ENCODE measurements at regions not wholly inside any gene's neighbourhood (a gene's known extent, or its start where the extent isn't known, plus 50 kb on each side); places are given as distances from the start of the nearest gene placed in this dataset.

- no peak for TF ChIP-seq CTCF (IDR thresholded peaks at IDR 0.05; ENCODE audit: insufficient read depth in 1 of 2, low read depth in 1 of 2, low read length in 1 of 2, severe bottlenecking in 1 of 2, unreplicated experiment in 1 of 2)
- intact Hi-C loops (cut with micrococcal nuclease; ENCODE audit: unreplicated experiment): loop anchor here (10.0 kb wide), 1 partner anchor 185 kb away; no protein-coding TSS in a partner anchor
- H3K36me3 ChIP-seq (ENCODE audit: control insufficient read depth, insufficient read depth, low read length): no peaks in the 10 kb centered on the region
- Mint-ChIP-seq H3K4me3 (ENCODE audit: unreplicated experiment) (no peak overlapping the region), H3K9me3 (ENCODE audit: unreplicated experiment) (peaks cover 11% of the 10 kb centered on the region), H3K4me1 (ENCODE audit: low read depth, unreplicated experiment) (no peaks in the 10 kb centered on the region), H3K27me3 (ENCODE audit: insufficient read depth, unreplicated experiment) (no peaks in the 10 kb centered on the region), H3K36me3 (ENCODE audit: insufficient read depth, unreplicated experiment) (no peaks in the 10 kb centered on the region), H3K27ac (ENCODE audit: unreplicated experiment) (no peak overlapping the region)
- no peak overlapping the region for H3K4me3 ChIP-seq (ENCODE audit: low read depth, low read length)
- BruUV-seq (replicated peaks): no TSS peak
- no peak for DNase-seq
- ChIA-PET CTCF (interaction anchor here (0.7 kb wide), 1 partner anchor 521 kb away, joined by 3 read pairs; no protein-coding TSS in a partner anchor), POLR2A (no interaction called here)
- H3K9me3 ChIP-seq: no peaks in the 10 kb centered on the region; the same call in 1 of the 2 replicates
- H3K4me1 ChIP-seq: no peaks in the 10 kb centered on the region
- no peaks in the 10 kb centered on the region for H3K27me3 ChIP-seq (replicated peaks; ENCODE audit: control insufficient read depth, insufficient read depth, low read length)
Measured at GRCh38 chr9:96029722-96030530, 154.4 kb downstream of the ERCC6L2 start.

- Mint-ChIP-seq H3K27me3 (ENCODE audit: insufficient read depth, unreplicated experiment) (no peaks in the 10 kb centered on the region), H3K4me1 (ENCODE audit: low read depth, unreplicated experiment) (no peaks in the 10 kb centered on the region), H3K9me3 (ENCODE audit: unreplicated experiment) (peaks cover 11% of the 10 kb centered on the region), H3K4me3 (ENCODE audit: unreplicated experiment) (no peak overlapping the region), H3K27ac (ENCODE audit: unreplicated experiment) (no peak overlapping the region), H3K36me3 (ENCODE audit: insufficient read depth, unreplicated experiment) (no peaks in the 10 kb centered on the region)
- H3K36me3 ChIP-seq (ENCODE audit: control insufficient read depth, insufficient read depth, low read length): no peaks in the 10 kb centered on the region
- no peak for TF ChIP-seq CTCF (IDR thresholded peaks at IDR 0.05; ENCODE audit: insufficient read depth in 1 of 2, low read depth in 1 of 2, low read length in 1 of 2, severe bottlenecking in 1 of 2, unreplicated experiment in 1 of 2)
- no TSS peak for BruUV-seq (replicated peaks)
- H3K27me3 ChIP-seq (replicated peaks; ENCODE audit: control insufficient read depth, insufficient read depth, low read length): no peaks in the 10 kb centered on the region
- no peaks in the 10 kb centered on the region for H3K9me3 ChIP-seq
- POLR2A ChIA-PET: no interaction called here
- intact Hi-C loops (cut with micrococcal nuclease; ENCODE audit: unreplicated experiment): loop anchor here (10.0 kb wide), 1 partner anchor 187 kb away; no protein-coding TSS in a partner anchor
- no peaks in the 10 kb centered on the region for H3K4me1 ChIP-seq
- CTCF ChIA-PET: no interaction called here
- DNase-seq: no peak
- no peak overlapping the region for H3K4me3 ChIP-seq (ENCODE audit: low read depth, low read length)
Measured at GRCh38 chr9:96027251-96028131, 152.0 kb downstream of the ERCC6L2 start.

- Mint-ChIP-seq H3K27ac (ENCODE audit: unreplicated experiment) (no peak overlapping the region), H3K4me3 (ENCODE audit: unreplicated experiment) (no peak overlapping the region), H3K36me3 (ENCODE audit: insufficient read depth, unreplicated experiment) (no peaks in the 10 kb centered on the region), H3K4me1 (ENCODE audit: low read depth, unreplicated experiment) (no peaks in the 10 kb centered on the region), H3K9me3 (ENCODE audit: unreplicated experiment) (peaks cover 11% of the 10 kb centered on the region), H3K27me3 (ENCODE audit: insufficient read depth, unreplicated experiment) (no peaks in the 10 kb centered on the region)
- intact Hi-C loops (cut with micrococcal nuclease; ENCODE audit: unreplicated experiment): loop anchor here (10.0 kb wide), 1 partner anchor 188 kb away; no protein-coding TSS in a partner anchor
- Histone ChIP-seq H3K4me3 (ENCODE audit: low read depth, low read length) (no peak overlapping the region), H3K36me3 (ENCODE audit: control insufficient read depth, insufficient read depth, low read length) (no peaks in the 10 kb centered on the region), H3K4me1 (no peaks in the 10 kb centered on the region), H3K27me3 (replicated peaks; ENCODE audit: control insufficient read depth, insufficient read depth, low read length) (no peaks in the 10 kb centered on the region), H3K9me3 (no peaks in the 10 kb centered on the region)
- CTCF ChIA-PET: no interaction called here
- POLR2A ChIA-PET: no interaction called here
- no peak for TF ChIP-seq CTCF (IDR thresholded peaks at IDR 0.05; ENCODE audit: insufficient read depth in 1 of 2, low read depth in 1 of 2, low read length in 1 of 2, severe bottlenecking in 1 of 2, unreplicated experiment in 1 of 2)
- DNase-seq: no peak
- BruUV-seq (replicated peaks): no TSS peak
Measured at GRCh38 chr9:96026655-96027213, 151.2 kb downstream of the ERCC6L2 start.

Data from Caco-2 (cell line).